Caco-2 (cell line): ENCODE measurements at regions not wholly inside any gene's neighbourhood (a gene's known extent, or its start where the extent isn't known, plus 50 kb on each side); places are given as distances from the start of the nearest gene placed in this dataset.

Experiments used
- BruUV-seq: library from RNA; stranded (reverse); fragments of 400-500 nt; replicated peaks from 2 replicates; lab custom pipeline; 2021; lab: Mats Ljungman, UMichigan
- CTCF ChIA-PET: fragments of 300-600 bp; sonication (Branson Sonifier 250); formaldehyde crosslinking; loops from one replicate; lab custom pipeline; 2022; ENCODE audit warnings: antibody characterized with exemption; lab: Charles Lee
- POLR2A ChIA-PET: fragments of 300-600 bp; sonication (Branson Sonifier 250); formaldehyde crosslinking; loops from one replicate; lab custom pipeline; 2022; ENCODE audit warnings: antibody characterized with exemption; lab: Charles Lee
- DNase-seq, 2 experiments: peaks; one replicate each; pipeline versions ENCODE4 v3.0.0 to v3.0.0-alpha.2; 2020 to 2022
- H3K27me3 ChIP-seq: replicated peaks from 2 replicates; pipeline ENCODE4 v1.6.0; 2011; ENCODE audit warnings: low read length; ENCODE audit not compliant: control insufficient read depth, insufficient read depth
- H3K36me3 ChIP-seq: 2 replicates; pipeline ENCODE4 v1.5.1; 2011; ENCODE audit warnings: low read length; ENCODE audit not compliant: control insufficient read depth, insufficient read depth
- H3K4me1 ChIP-seq: fragments of 250-450 bp; sonication (Bioruptor Pico); 2 replicates; pipeline ENCODE4 v1.5.1; 2020; ENCODE audit warnings: mild to moderate bottlenecking
- H3K4me3 ChIP-seq: 2 replicates; pipeline ENCODE4 v1.5.1; 2011; ENCODE audit warnings: low read depth, mild to moderate bottlenecking, control low read depth, low read length
- H3K9me3 ChIP-seq: fragments of 250-450 bp; sonication (Bioruptor Pico); 2 replicates; pipeline ENCODE4 v1.5.1; 2020; ENCODE audit warnings: mild to moderate bottlenecking, moderate library complexity
- H3K27ac Mint-ChIP-seq: one replicate; pipeline ENCODE4 v1.8.0; 2022; ENCODE audit warnings: mixed read lengths; ENCODE audit not compliant: unreplicated experiment
- H3K27me3 Mint-ChIP-seq: one replicate; pipeline ENCODE4 v1.8.0; 2022; ENCODE audit warnings: mixed read lengths; ENCODE audit not compliant: insufficient read depth, unreplicated experiment
- H3K36me3 Mint-ChIP-seq: one replicate; pipeline ENCODE4 v1.8.0; 2022; ENCODE audit warnings: mild to moderate bottlenecking, mixed read lengths; ENCODE audit not compliant: insufficient read depth, unreplicated experiment
- H3K4me1 Mint-ChIP-seq: one replicate; pipeline ENCODE4 v1.8.0; 2022; ENCODE audit warnings: low read depth, mixed read lengths; ENCODE audit not compliant: unreplicated experiment
- H3K4me3 Mint-ChIP-seq: one replicate; pipeline ENCODE4 v1.8.0; 2022; ENCODE audit warnings: mild to moderate bottlenecking, moderate library complexity, mixed read lengths; ENCODE audit not compliant: unreplicated experiment
- H3K9me3 Mint-ChIP-seq: one replicate; pipeline ENCODE4 v1.8.0; 2022; ENCODE audit warnings: mixed read lengths; ENCODE audit not compliant: unreplicated experiment
- CTCF ChIP-seq, 2 experiments: fragments of 200-600 bp in 1 of 2; IDR thresholded peaks; 1 replicate in 1 of 2; 2 replicates in 1 of 2; pipeline versions ENCODE4 v1.5.1 to v1.8.0; 2011 to 2022; ENCODE audit warnings: antibody characterized with exemption in 1 of 2, control low read depth in 1 of 2, inconsistent platforms in 1 of 2, low read depth in 1 of 2, low read length in 1 of 2, mild to moderate bottlenecking in 1 of 2, moderate library complexity in 1 of 2; ENCODE audit not compliant: insufficient read depth in 1 of 2, severe bottlenecking in 1 of 2, unreplicated experiment in 1 of 2
- intact Hi-C: fragments of 100-400 bp; cut with micrococcal nuclease; formaldehyde crosslinking; loops from one replicate; pipeline ENCODE4 v1.10.0; 2022; ENCODE audit not compliant: unreplicated experiment

DNA sequence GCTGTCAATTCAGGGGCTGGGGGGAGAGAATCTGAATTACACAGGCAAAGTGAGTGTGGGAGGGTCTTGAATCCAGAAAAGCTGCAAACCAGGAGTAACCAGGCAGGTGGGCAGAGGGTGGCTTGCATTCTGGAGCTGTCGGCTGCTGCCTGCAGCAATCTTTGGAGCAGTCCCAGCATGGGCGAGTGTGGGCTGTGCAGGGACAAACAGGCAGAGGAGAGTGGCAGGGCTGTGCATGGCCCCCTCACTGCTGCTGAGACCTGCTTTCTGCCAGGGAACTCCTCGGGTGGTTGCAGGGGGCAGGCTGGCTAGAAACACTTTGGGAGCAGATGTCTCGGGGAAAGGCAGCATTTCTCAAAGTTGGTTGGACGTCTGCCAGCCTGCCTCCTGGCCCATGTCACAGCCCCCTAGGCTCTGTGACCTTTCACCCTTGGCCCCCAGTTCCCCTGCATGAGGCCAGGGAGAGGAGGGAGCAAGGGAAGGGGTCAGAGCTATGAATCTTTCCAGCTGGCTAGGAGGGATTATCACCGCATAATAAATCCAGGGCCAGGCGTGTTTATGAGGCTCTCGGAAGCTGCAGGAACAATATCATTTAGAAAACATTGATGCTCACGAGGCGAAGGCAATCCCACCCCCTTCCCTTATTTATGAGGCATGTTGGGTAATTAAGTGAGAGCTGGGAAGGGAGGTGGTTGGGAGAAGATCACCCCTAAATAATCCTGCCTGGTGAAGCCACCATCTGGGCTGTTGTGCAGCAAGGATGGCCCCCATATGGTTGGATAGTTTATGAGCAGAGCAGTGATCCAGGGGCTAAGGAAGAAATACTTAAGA, 212.3 kb upstream of the NCAM1 start:
- Mint-ChIP-seq H3K27me3 (peaks cover 33% of the 10 kb centered on the region), H3K4me3 (no peak overlapping the region), H3K9me3 (no peaks in the 10 kb centered on the region), H3K27ac (no peak overlapping the region), H3K36me3 (no peaks in the 10 kb centered on the region), H3K4me1 (no peaks in the 10 kb centered on the region)
- no peaks in the 10 kb centered on the region for H3K36me3 ChIP-seq
- no peak for DNase-seq
- ChIA-PET POLR2A (no interaction called here), CTCF (no interaction called here)
- no peak for TF ChIP-seq CTCF (IDR thresholded peaks at IDR 0.05; ENCODE audit: insufficient read depth in 1 of 2, low read depth in 1 of 2, low read length in 1 of 2, severe bottlenecking in 1 of 2, unreplicated experiment in 1 of 2)
- BruUV-seq = no TSS peak
- no peak overlapping the region for H3K4me3 ChIP-seq
- H3K9me3 ChIP-seq = no peaks in the 10 kb centered on the region
- peaks cover 2% of the 10 kb centered on the region; the same call in 1 of the 2 replicates for H3K27me3 ChIP-seq
- intact Hi-C loops = no loop called here
- no peaks in the 10 kb centered on the region for H3K4me1 ChIP-seq

DNA sequence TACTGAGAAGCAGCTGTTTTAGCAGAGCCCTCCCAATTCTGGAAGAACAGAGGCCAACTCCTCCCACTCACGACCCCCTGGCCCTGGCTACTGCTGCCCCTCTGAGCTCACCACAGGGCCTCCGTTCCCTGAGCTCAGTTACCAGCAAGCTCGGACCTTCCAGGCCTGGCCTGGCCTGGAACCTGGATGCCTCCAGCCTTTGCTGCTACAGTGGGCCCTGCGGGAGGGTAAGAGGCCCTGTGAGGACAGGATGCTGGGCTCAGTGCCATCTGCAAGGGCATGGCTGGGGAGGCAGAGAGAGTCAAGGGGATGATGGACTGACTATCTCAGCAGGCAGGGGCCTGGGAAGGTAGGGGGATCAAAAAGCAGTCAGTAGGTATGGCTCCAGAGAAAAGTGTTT, 209.9 kb upstream of the NCAM1 start:
- no peaks in the 10 kb centered on the region for H3K4me1 Mint-ChIP-seq
- ChIA-PET CTCF (interaction anchor here (1.0 to 1.3 kb wide), 2 partner anchors 163 to 538 kb away, joined by 3 read pairs; no protein-coding TSS in a partner anchor), POLR2A (no interaction called here)
- no peak overlapping the region for H3K4me3 ChIP-seq
- H3K4me1 ChIP-seq = no peaks in the 10 kb centered on the region
- no peaks in the 10 kb centered on the region for H3K9me3 ChIP-seq
- H3K27me3 ChIP-seq = peaks cover 2% of the 10 kb centered on the region; the same call in 1 of the 2 replicates
- H3K36me3 ChIP-seq = no peaks in the 10 kb centered on the region
- TF ChIP-seq CTCF (IDR thresholded peaks at IDR 0.05; ENCODE audit: insufficient read depth in 1 of 2, low read depth in 1 of 2, low read length in 1 of 2, severe bottlenecking in 1 of 2, unreplicated experiment in 1 of 2) = no peak
- H3K27ac Mint-ChIP-seq = no peak overlapping the region
- H3K36me3 Mint-ChIP-seq = no peaks in the 10 kb centered on the region
- no peak overlapping the region for H3K4me3 Mint-ChIP-seq
- H3K9me3 Mint-ChIP-seq = no peaks in the 10 kb centered on the region
- intact Hi-C loops = no loop called here
- peaks cover 30% of the 10 kb centered on the region for H3K27me3 Mint-ChIP-seq
- no peak for DNase-seq
- BruUV-seq = no TSS peak

DNA sequence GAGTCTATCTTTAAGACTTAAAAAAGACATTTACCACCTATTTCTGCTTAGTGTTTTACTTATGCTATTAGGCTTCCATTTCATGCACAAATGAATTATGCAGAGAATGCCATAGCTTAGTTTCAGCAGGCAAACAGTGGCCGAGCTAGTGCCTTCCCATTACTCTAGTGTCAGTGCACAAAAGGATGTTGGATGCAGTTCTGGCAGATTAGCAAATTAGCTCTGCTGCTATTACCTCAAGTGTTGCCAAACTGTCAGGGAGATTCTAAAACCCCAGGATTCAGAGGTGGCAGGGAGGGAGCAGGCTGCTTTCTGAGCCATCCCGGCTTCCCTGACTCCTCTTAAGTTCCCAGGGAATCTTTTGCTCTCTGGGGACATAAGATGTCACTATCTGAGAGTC, 209.4 kb upstream of the NCAM1 start:
- BruUV-seq = no TSS peak
- ChIA-PET POLR2A (no interaction called here), CTCF (no interaction called here)
- no peak overlapping the region for H3K27ac Mint-ChIP-seq
- intact Hi-C loops = no loop called here
- no peaks in the 10 kb centered on the region for H3K4me1 Mint-ChIP-seq
- H3K36me3 Mint-ChIP-seq = no peaks in the 10 kb centered on the region
- H3K4me3 ChIP-seq = no peak overlapping the region
- H3K27me3 ChIP-seq = peaks cover 2% of the 10 kb centered on the region; the same call in 1 of the 2 replicates
- H3K9me3 Mint-ChIP-seq = no peaks in the 10 kb centered on the region
- no peak for TF ChIP-seq CTCF (IDR thresholded peaks at IDR 0.05; ENCODE audit: insufficient read depth in 1 of 2, low read depth in 1 of 2, low read length in 1 of 2, severe bottlenecking in 1 of 2, unreplicated experiment in 1 of 2)
- no peak overlapping the region for H3K4me3 Mint-ChIP-seq
- H3K4me1 ChIP-seq = no peaks in the 10 kb centered on the region
- no peaks in the 10 kb centered on the region for H3K9me3 ChIP-seq
- H3K27me3 Mint-ChIP-seq = peaks cover 26% of the 10 kb centered on the region
- H3K36me3 ChIP-seq = no peaks in the 10 kb centered on the region
- no peak for DNase-seq
